EL (cell line): ENCODE measurements at regions not wholly inside any gene's neighbourhood (a gene's known extent, or its start where the extent isn't known, plus 50 kb on each side); places are given as distances from the start of the nearest gene placed in this dataset.

Experiments used
- DNase-seq: peaks from one replicate; pipeline ENCODE4 v3.0.0-alpha.2; 2016

GRCh38 chr2:15828576-15828975 is 111.8 kb upstream of the MYCN start:
- DNase-seq: no peak

- DNase-seq: no peak
These were observed 111.1 kb upstream of the MYCN start for GRCh38 chr2:15829091-15829801.

GRCh38 chr2:15829985-15830384 is 110.4 kb upstream of the MYCN start:
- DNase-seq: no peak

GRCh38 chr2:15830937-15831549 is 109.3 kb upstream of the MYCN start:
- no peak for DNase-seq

- DNase-seq: no peak
These were observed 108.2 kb upstream of the MYCN start for GRCh38 chr2:15832030-15832709.

GRCh38 chr2:15832849-15833680 is 107.3 kb upstream of the MYCN start:
- DNase-seq: no peak

- DNase-seq: no peak
These were observed 106.6 kb upstream of the MYCN start for GRCh38 chr2:15833731-15834130.

- DNase-seq: no peak
These were observed 105.8 kb upstream of the MYCN start for GRCh38 chr2:15834381-15835031.

- DNase-seq: no peak
These were observed 104.2 kb upstream of the MYCN start for GRCh38 chr2:15835991-15836688.

- DNase-seq: no peak
These were observed 103.4 kb upstream of the MYCN start for GRCh38 chr2:15836689-15837610.

GRCh38 chr2:15838481-15839090 is 101.8 kb upstream of the MYCN start:
- no peak for DNase-seq

- DNase-seq: no peak
These were observed 100.8 kb upstream of the MYCN start for GRCh38 chr2:15839426-15840124.

GRCh38 chr2:15840148-15840547 is 100.2 kb upstream of the MYCN start:
- no peak for DNase-seq

- DNase-seq: no peak
These were observed 99.4 kb upstream of the MYCN start for GRCh38 chr2:15840969-15841368.

- DNase-seq: no peak
These were observed 98.4 kb upstream of the MYCN start for GRCh38 chr2:15841776-15842560.

- no peak for DNase-seq
These were observed 97.3 kb upstream of the MYCN start for GRCh38 chr2:15842758-15843666.

GRCh38 chr2:15844211-15844801 is 96.0 kb upstream of the MYCN start:
- no peak for DNase-seq

GRCh38 chr2:15845294-15845693 is 95.1 kb upstream of the MYCN start:
- DNase-seq: no peak
